ENCODE measurements at regions not wholly inside any gene's neighbourhood (a gene's known extent, or its start where the extent isn't known, plus 50 kb on each side); places are given as distances from the start of the nearest gene placed in this dataset.
"Not testable (repeated sequence)": the region's sequence is repeated elsewhere in the genome, so short reads cannot be mapped to it uniquely, and the experiment has no call there.

GRCh38 chr12:13417516-13417915 lies 221.0 kb downstream of the EMP1 start:
- TF ChIP-seq, protein P1, sequence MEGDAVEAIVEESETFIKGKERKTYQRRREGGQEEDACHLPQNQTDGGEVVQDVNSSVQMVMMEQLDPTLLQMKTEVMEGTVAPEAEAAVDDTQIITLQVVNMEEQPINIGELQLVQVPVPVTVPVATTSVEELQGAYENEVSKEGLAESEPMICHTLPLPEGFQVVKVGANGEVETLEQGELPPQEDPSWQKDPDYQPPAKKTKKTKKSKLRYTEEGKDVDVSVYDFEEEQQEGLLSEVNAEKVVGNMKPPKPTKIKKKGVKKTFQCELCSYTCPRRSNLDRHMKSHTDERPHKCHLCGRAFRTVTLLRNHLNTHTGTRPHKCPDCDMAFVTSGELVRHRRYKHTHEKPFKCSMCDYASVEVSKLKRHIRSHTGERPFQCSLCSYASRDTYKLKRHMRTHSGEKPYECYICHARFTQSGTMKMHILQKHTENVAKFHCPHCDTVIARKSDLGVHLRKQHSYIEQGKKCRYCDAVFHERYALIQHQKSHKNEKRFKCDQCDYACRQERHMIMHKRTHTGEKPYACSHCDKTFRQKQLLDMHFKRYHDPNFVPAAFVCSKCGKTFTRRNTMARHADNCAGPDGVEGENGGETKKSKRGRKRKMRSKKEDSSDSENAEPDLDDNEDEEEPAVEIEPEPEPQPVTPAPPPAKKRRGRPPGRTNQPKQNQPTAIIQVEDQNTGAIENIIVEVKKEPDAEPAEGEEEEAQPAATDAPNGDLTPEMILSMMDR (IDR thresholded peaks at IDR 0.05; ENCODE audit: insufficient read depth, low read depth, low read length): no peak

GRCh38 chr12:13411287-13411686 lies 214.8 kb downstream of the EMP1 start:
- no peak for DNase-seq (ENCODE audit: low read depth)
- H3K4me3 ChIP-seq (ENCODE audit: low read depth, low read length): no peak overlapping the region
- TF ChIP-seq, protein P1 (IDR thresholded peaks at IDR 0.05; ENCODE audit: insufficient read depth, low read depth, low read length): no peak

More at GRCh38 chr12:13417516-13417915, 221.0 kb downstream of the EMP1 start:
- H3K4me3 ChIP-seq (ENCODE audit: low read depth, low read length): no peak overlapping the region
- no peak for DNase-seq (ENCODE audit: low read depth)

GRCh38 chr12:13405961-13406703 lies 209.6 kb downstream of the EMP1 start:
- H3K4me3 ChIP-seq (ENCODE audit: low read depth, low read length): no peak overlapping the region
- DNase-seq (ENCODE audit: low read depth): no peak
- TF ChIP-seq, protein P1 (IDR thresholded peaks at IDR 0.05; ENCODE audit: insufficient read depth, low read depth, low read length): no peak

- no peak for DNase-seq (ENCODE audit: low read depth)
- TF ChIP-seq, protein P1 (IDR thresholded peaks at IDR 0.05; ENCODE audit: insufficient read depth, low read depth, low read length): no peak
- no peak overlapping the region for H3K4me3 ChIP-seq (ENCODE audit: low read depth, low read length)
These were observed 208.3 kb downstream of the EMP1 start for GRCh38 chr12:13404631-13405473.

DNA sequence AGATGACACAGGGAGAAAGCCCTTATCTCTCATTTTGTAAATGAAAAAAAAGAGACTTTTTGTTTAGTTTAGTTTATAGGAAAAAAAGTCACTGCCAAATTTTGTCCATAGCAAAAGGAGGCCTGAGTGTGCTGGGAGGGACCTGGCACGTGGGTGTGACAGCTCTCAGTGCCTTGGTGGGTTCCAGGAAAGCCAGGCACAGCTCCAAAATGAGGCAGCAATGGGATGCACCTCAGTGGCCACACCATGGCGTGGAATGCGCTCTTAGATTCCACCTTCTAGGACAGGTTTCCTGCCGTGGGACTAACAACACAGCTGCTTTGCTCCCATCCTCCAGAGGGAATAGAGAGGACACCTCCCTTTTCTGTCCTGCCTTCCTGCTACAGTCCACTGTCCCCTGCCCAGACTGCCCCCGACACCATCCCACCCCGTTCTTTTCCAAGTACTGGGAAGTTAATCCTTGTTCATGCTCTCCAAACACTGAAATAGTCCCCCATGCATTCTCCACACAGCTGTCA lies 207.6 kb downstream of the EMP1 start:
- no peak for DNase-seq (ENCODE audit: low read depth)
- TF ChIP-seq, protein P1 (IDR thresholded peaks at IDR 0.05; ENCODE audit: insufficient read depth, low read depth, low read length): no peak
- H3K4me3 ChIP-seq (ENCODE audit: low read depth, low read length): no peak overlapping the region

DNA sequence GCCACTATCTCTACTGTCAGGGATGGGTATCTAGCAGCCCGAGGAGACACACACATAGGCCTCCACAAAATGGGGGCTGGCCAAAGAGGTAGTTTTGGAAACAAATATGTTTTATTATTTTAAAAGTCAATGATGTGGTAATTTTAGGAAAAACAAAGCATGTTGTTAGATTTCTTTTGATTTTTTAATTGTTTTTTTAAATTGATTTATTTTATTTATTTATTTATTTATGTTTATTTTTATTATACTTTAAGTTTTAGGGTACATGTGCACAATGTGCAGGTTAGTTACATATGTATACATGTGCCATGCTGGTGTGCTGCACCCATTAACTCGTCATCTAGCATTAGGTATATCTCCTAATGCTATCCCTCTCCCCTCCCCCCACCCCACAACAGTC lies 194.8 kb downstream of the EMP1 start:
- H3K4me3 ChIP-seq (ENCODE audit: low read depth, low read length); DNase-seq (ENCODE audit: low read depth): not testable (repeated sequence)

DNA sequence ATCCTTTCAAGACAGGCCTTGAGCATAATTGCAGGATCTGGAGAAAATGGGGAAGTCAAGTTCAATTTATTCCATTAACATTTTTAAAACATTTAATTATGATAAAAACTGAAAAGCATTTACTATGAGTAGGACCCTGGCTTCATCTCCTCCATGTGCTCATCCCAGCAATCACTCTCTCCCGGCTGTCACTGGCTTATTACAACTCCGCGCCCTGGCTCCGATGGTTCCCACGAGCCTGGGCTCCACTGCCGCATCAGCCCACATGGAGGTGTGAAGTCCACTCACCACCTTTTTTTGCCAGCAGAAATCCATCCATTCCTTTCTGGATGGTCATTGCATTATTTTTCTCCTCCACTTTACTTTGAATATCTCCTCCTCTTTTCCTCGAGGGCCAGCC lies 194.4 kb downstream of the EMP1 start:
- H3K4me3 ChIP-seq (ENCODE audit: low read depth, low read length): no peak overlapping the region
- DNase-seq (ENCODE audit: low read depth): no peak
- TF ChIP-seq, protein P1 (IDR thresholded peaks at IDR 0.05; ENCODE audit: insufficient read depth, low read depth, low read length): no peak
